ENCODE measurements at regions not wholly inside any gene's neighbourhood (a gene's known extent, or its start where the extent isn't known, plus 50 kb on each side); places are given as distances from the start of the nearest gene placed in this dataset.

GRCh38 chr20:54875307-54875706, 399.9 kb downstream of the DOK5 start:
- Mint-ChIP-seq H3K4me1 (ENCODE audit: low read depth) (no peaks in the 10 kb centered on the region), H3K27me3 (ENCODE audit: low read depth) (no peaks in the 10 kb centered on the region), H3K36me3 (ENCODE audit: low read depth) (no peaks in the 10 kb centered on the region), H3K27ac (no peak overlapping the region), H3K4me3 (no peak overlapping the region), H3K9me3 (peaks cover 3% of the 10 kb centered on the region)
- DNase-seq, result no peak
- intact Hi-C loops (cut with micrococcal nuclease), result no loop called here
- CTCF ChIA-PET, result no interaction called here

- no peak for DNase-seq
- peaks cover 3% of the 10 kb centered on the region for H3K9me3 Mint-ChIP-seq
- H3K4me1 Mint-ChIP-seq (ENCODE audit: low read depth), result no peaks in the 10 kb centered on the region
- no peak overlapping the region for H3K4me3 Mint-ChIP-seq
- no peaks in the 10 kb centered on the region for H3K36me3 Mint-ChIP-seq (ENCODE audit: low read depth)
- no peaks in the 10 kb centered on the region for H3K27me3 Mint-ChIP-seq (ENCODE audit: low read depth)
- no peak overlapping the region for H3K27ac Mint-ChIP-seq
- CTCF ChIA-PET, result no interaction called here
- intact Hi-C loops (cut with micrococcal nuclease), result no loop called here
Measured at GRCh38 chr20:54874718-54875117, 399.3 kb downstream of the DOK5 start.

- Mint-ChIP-seq H3K27me3 (ENCODE audit: low read depth) (no peaks in the 10 kb centered on the region), H3K36me3 (ENCODE audit: low read depth) (no peaks in the 10 kb centered on the region), H3K27ac (no peak overlapping the region), H3K4me1 (ENCODE audit: low read depth) (no peaks in the 10 kb centered on the region), H3K4me3 (no peak overlapping the region), H3K9me3 (peaks cover 1% of the 10 kb centered on the region)
- no peak for DNase-seq
- intact Hi-C loops (cut with micrococcal nuclease), result no loop called here
- CTCF ChIA-PET, result no interaction called here
Measured at GRCh38 chr20:54872440-54872839, 397.0 kb downstream of the DOK5 start.

- no peak overlapping the region for H3K4me3 Mint-ChIP-seq
- no peaks in the 10 kb centered on the region for H3K27me3 Mint-ChIP-seq (ENCODE audit: low read depth)
- no peaks in the 10 kb centered on the region for H3K4me1 Mint-ChIP-seq (ENCODE audit: low read depth)
- intact Hi-C loops (cut with micrococcal nuclease), result no loop called here
- no peak overlapping the region for H3K27ac Mint-ChIP-seq
- DNase-seq, result no peak
- no peaks in the 10 kb centered on the region for H3K36me3 Mint-ChIP-seq (ENCODE audit: low read depth)
- CTCF ChIA-PET, result no interaction called here
- H3K9me3 Mint-ChIP-seq, result no peaks in the 10 kb centered on the region
Measured at GRCh38 chr20:54869765-54870164, 394.4 kb downstream of the DOK5 start.

GRCh38 chr20:54865273-54865672, 389.9 kb downstream of the DOK5 start:
- H3K27ac Mint-ChIP-seq, result no peak overlapping the region
- CTCF ChIA-PET, result no interaction called here
- intact Hi-C loops (cut with micrococcal nuclease), result no loop called here
- H3K4me3 Mint-ChIP-seq, result no peak overlapping the region
- H3K36me3 Mint-ChIP-seq (ENCODE audit: low read depth), result no peaks in the 10 kb centered on the region
- no peaks in the 10 kb centered on the region for H3K4me1 Mint-ChIP-seq (ENCODE audit: low read depth)
- no peaks in the 10 kb centered on the region for H3K9me3 Mint-ChIP-seq
- no peak for DNase-seq
- peaks cover 6% of the 10 kb centered on the region for H3K27me3 Mint-ChIP-seq (ENCODE audit: low read depth)

- H3K27ac Mint-ChIP-seq, result no peak overlapping the region
- peaks cover 9% of the 10 kb centered on the region for H3K9me3 Mint-ChIP-seq
- no peak for DNase-seq
- H3K27me3 Mint-ChIP-seq (ENCODE audit: low read depth), result peaks cover 6% of the 10 kb centered on the region
- H3K4me3 Mint-ChIP-seq, result no peak overlapping the region
- no peaks in the 10 kb centered on the region for H3K4me1 Mint-ChIP-seq (ENCODE audit: low read depth)
- intact Hi-C loops (cut with micrococcal nuclease), result no loop called here
- no peaks in the 10 kb centered on the region for H3K36me3 Mint-ChIP-seq (ENCODE audit: low read depth)
- CTCF ChIA-PET, result no interaction called here
Measured at GRCh38 chr20:54860716-54861115, 385.3 kb downstream of the DOK5 start.

GRCh38 chr20:54856202-54856601, 380.8 kb downstream of the DOK5 start:
- Mint-ChIP-seq H3K27ac (no peak overlapping the region), H3K4me1 (ENCODE audit: low read depth) (no peaks in the 10 kb centered on the region), H3K9me3 (peaks cover 9% of the 10 kb centered on the region), H3K27me3 (ENCODE audit: low read depth) (no peaks in the 10 kb centered on the region), H3K4me3 (no peak overlapping the region), H3K36me3 (ENCODE audit: low read depth) (no peaks in the 10 kb centered on the region)
- intact Hi-C loops (cut with micrococcal nuclease), result no loop called here
- no peak for DNase-seq
- CTCF ChIA-PET, result no interaction called here

GRCh38 chr20:54849741-54850140, 374.3 kb downstream of the DOK5 start:
- H3K4me1 Mint-ChIP-seq (ENCODE audit: low read depth), result no peaks in the 10 kb centered on the region
- no peaks in the 10 kb centered on the region for H3K9me3 Mint-ChIP-seq
- intact Hi-C loops (cut with micrococcal nuclease), result no loop called here
- no peak overlapping the region for H3K4me3 Mint-ChIP-seq
- H3K27ac Mint-ChIP-seq, result no peak overlapping the region
- CTCF ChIA-PET, result no interaction called here
- no peak for DNase-seq
- H3K27me3 Mint-ChIP-seq (ENCODE audit: low read depth), result peaks cover 2% of the 10 kb centered on the region
- no peaks in the 10 kb centered on the region for H3K36me3 Mint-ChIP-seq (ENCODE audit: low read depth)

- DNase-seq, result no peak
- no peaks in the 10 kb centered on the region for H3K9me3 Mint-ChIP-seq
- H3K36me3 Mint-ChIP-seq (ENCODE audit: low read depth), result no peaks in the 10 kb centered on the region
- no peak overlapping the region for H3K4me3 Mint-ChIP-seq
- CTCF ChIA-PET, result no interaction called here
- no peak overlapping the region for H3K27ac Mint-ChIP-seq
- intact Hi-C loops (cut with micrococcal nuclease), result no loop called here
- no peaks in the 10 kb centered on the region for H3K4me1 Mint-ChIP-seq (ENCODE audit: low read depth)
- H3K27me3 Mint-ChIP-seq (ENCODE audit: low read depth), result peaks cover 4% of the 10 kb centered on the region
Measured at GRCh38 chr20:54848984-54849538, 373.7 kb downstream of the DOK5 start.

- Mint-ChIP-seq H3K36me3 (ENCODE audit: low read depth) (no peaks in the 10 kb centered on the region), H3K4me1 (ENCODE audit: low read depth) (no peaks in the 10 kb centered on the region), H3K4me3 (no peak overlapping the region), H3K27ac (no peak overlapping the region), H3K27me3 (ENCODE audit: low read depth) (peaks cover 4% of the 10 kb centered on the region), H3K9me3 (no peaks in the 10 kb centered on the region)
- no peak for DNase-seq
- CTCF ChIA-PET, result no interaction called here
- intact Hi-C loops (cut with micrococcal nuclease), result no loop called here
Measured at GRCh38 chr20:54848262-54848661, 372.9 kb downstream of the DOK5 start.

- no peaks in the 10 kb centered on the region for H3K9me3 Mint-ChIP-seq
- peaks cover 4% of the 10 kb centered on the region for H3K27me3 Mint-ChIP-seq (ENCODE audit: low read depth)
- CTCF ChIA-PET, result no interaction called here
- intact Hi-C loops (cut with micrococcal nuclease), result no loop called here
- H3K27ac Mint-ChIP-seq, result no peak overlapping the region
- no peaks in the 10 kb centered on the region for H3K36me3 Mint-ChIP-seq (ENCODE audit: low read depth)
- no peak overlapping the region for H3K4me3 Mint-ChIP-seq
- H3K4me1 Mint-ChIP-seq (ENCODE audit: low read depth), result no peaks in the 10 kb centered on the region
- DNase-seq, result no peak
Measured at GRCh38 chr20:54846948-54847347, 371.6 kb downstream of the DOK5 start.

- intact Hi-C loops (cut with micrococcal nuclease), result no loop called here
- Mint-ChIP-seq H3K36me3 (ENCODE audit: low read depth) (no peaks in the 10 kb centered on the region), H3K27ac (no peak overlapping the region), H3K4me1 (ENCODE audit: low read depth) (no peaks in the 10 kb centered on the region), H3K9me3 (no peaks in the 10 kb centered on the region), H3K4me3 (no peak overlapping the region), H3K27me3 (ENCODE audit: low read depth) (peaks cover 4% of the 10 kb centered on the region)
- DNase-seq, result no peak
- CTCF ChIA-PET, result no interaction called here
Measured at GRCh38 chr20:54844346-54844745, 369.0 kb downstream of the DOK5 start.

GRCh38 chr20:54843865-54844264, 368.5 kb downstream of the DOK5 start:
- CTCF ChIA-PET, result no interaction called here
- no peaks in the 10 kb centered on the region for H3K9me3 Mint-ChIP-seq
- H3K4me1 Mint-ChIP-seq (ENCODE audit: low read depth), result no peaks in the 10 kb centered on the region
- H3K27me3 Mint-ChIP-seq (ENCODE audit: low read depth), result peaks cover 2% of the 10 kb centered on the region
- intact Hi-C loops (cut with micrococcal nuclease), result no loop called here
- no peak for DNase-seq
- no peaks in the 10 kb centered on the region for H3K36me3 Mint-ChIP-seq (ENCODE audit: low read depth)
- H3K4me3 Mint-ChIP-seq, result no peak overlapping the region
- no peak overlapping the region for H3K27ac Mint-ChIP-seq

- no peaks in the 10 kb centered on the region for H3K4me1 Mint-ChIP-seq (ENCODE audit: low read depth)
- H3K4me3 Mint-ChIP-seq, result no peak overlapping the region
- no peaks in the 10 kb centered on the region for H3K9me3 Mint-ChIP-seq
- no peaks in the 10 kb centered on the region for H3K36me3 Mint-ChIP-seq (ENCODE audit: low read depth)
- H3K27ac Mint-ChIP-seq, result no peak overlapping the region
- DNase-seq, result no peak
- intact Hi-C loops (cut with micrococcal nuclease), result no loop called here
- peaks cover 2% of the 10 kb centered on the region for H3K27me3 Mint-ChIP-seq (ENCODE audit: low read depth)
- CTCF ChIA-PET, result no interaction called here
Measured at GRCh38 chr20:54843431-54843830, 368.0 kb downstream of the DOK5 start.
